H1 (cell line): ENCODE measurements at regions not wholly inside any gene's neighbourhood (a gene's known extent, or its start where the extent isn't known, plus 50 kb on each side); places are given as distances from the start of the nearest gene placed in this dataset.

Source experiments
- MAFK ChIP-seq: IDR thresholded peaks from 2 replicates; pipeline ENCODE4 v1.6.1; 2012; ENCODE audit warnings: low read depth, mild to moderate bottlenecking, improper control_type of control experiment, low read length
- SIRT6 ChIP-seq: IDR thresholded peaks from one replicate; pipeline ENCODE4 v1.7.1; 2012; ENCODE audit warnings: low read length, inconsistent platforms
- SP1 ChIP-seq: IDR thresholded peaks from 2 replicates; pipeline ENCODE4 v1.6.1; 2011; ENCODE audit warnings: low read depth, low read length
- SP2 ChIP-seq: IDR thresholded peaks from 2 replicates; pipeline ENCODE4 v1.6.1; 2012; ENCODE audit warnings: mild to moderate bottlenecking, low read length, inconsistent platforms
- TBP ChIP-seq: IDR thresholded peaks from 2 replicates; pipeline ENCODE4 v1.6.1; 2011; ENCODE audit warnings: low read depth, low read length, improper control_type of control experiment
- TEAD4 ChIP-seq: IDR thresholded peaks from 2 replicates; pipeline ENCODE4 v1.6.1; 2012; ENCODE audit warnings: low read depth, low read length, inconsistent platforms, mixed read lengths
- YY1 ChIP-seq: IDR thresholded peaks from 2 replicates; pipeline ENCODE4 v1.6.1; 2011; ENCODE audit warnings: low read depth, mild to moderate bottlenecking, low read length
- TF ChIP-seq, protein P1 (sequence below): IDR thresholded peaks from 2 replicates; pipeline ENCODE4 v1.6.1; 2012; ENCODE audit warnings: inconsistent platforms

DNA sequence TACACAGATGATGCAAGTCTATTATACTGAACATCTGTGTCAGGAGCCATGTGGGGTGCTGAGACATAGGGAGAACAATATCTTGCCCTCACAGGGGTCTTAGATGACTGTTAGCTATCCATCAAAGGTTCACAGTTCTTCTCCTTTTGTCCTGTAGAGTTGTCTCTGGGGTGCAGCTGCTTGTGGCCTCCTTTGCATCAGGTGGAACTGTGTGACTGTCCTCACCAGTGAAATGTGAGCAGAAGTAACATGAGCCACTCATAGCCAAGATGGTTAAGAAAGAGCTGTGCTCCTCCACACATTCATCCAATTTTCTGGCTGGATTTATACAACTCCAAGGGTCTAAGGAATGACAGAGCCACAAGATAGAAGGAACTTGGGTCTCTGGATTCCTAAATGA is 56.0 kb upstream of the ST8SIA3 start (continued):
- TF ChIP-seq YY1 = no peak
- TF ChIP-seq SP2 = no peak
- no peak for TF ChIP-seq TEAD4
- TF ChIP-seq, protein P1, sequence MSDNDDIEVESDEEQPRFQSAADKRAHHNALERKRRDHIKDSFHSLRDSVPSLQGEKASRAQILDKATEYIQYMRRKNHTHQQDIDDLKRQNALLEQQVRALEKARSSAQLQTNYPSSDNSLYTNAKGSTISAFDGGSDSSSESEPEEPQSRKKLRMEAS = no peak
- TF ChIP-seq MAFK = no peak
- TF ChIP-seq SP1 = no peak
- no peak for TF ChIP-seq SIRT6
- TF ChIP-seq TBP = no peak
- TF ChIP-seq, all 59 proteins: peak for 0
